ENCODE measurements at regions not wholly inside any gene's neighbourhood (a gene's known extent, or its start where the extent isn't known, plus 50 kb on each side); places are given as distances from the start of the nearest gene placed in this dataset.
"Not testable (repeated sequence)": the region's sequence is repeated elsewhere in the genome, so short reads cannot be mapped to it uniquely, and the experiment has no call there.

GRCh38 chr7:34438436-34438835 lies 219.6 kb upstream of the NPSR1 start:
- Histone ChIP-seq H3K4me3 (no peak overlapping the region), H3K27me3 (no peaks in the 10 kb centered on the region), H3K36me3 (no peaks in the 10 kb centered on the region), H3K9me3 (no peaks in the 10 kb centered on the region), H3K27ac (no peak overlapping the region), H3K4me1 (no peaks in the 10 kb centered on the region)
- intact Hi-C loops (cut with DNase I), result no loop called here
- no peak for TF ChIP-seq CTCF (IDR thresholded peaks at IDR 0.05)
- no peak for DNase-seq (ENCODE audit: low spot score in 2 of 2)

GRCh38 chr7:34445653-34446052 lies 212.4 kb upstream of the NPSR1 start:
- DNase-seq (ENCODE audit: low spot score in 2 of 2), result no peak
- Histone ChIP-seq H3K4me1 (no peaks in the 10 kb centered on the region), H3K27me3 (no peaks in the 10 kb centered on the region), H3K4me3 (no peak overlapping the region), H3K9me3 (no peaks in the 10 kb centered on the region), H3K27ac (no peak overlapping the region), H3K36me3 (no peaks in the 10 kb centered on the region)
- TF ChIP-seq CTCF (IDR thresholded peaks at IDR 0.05), result no peak
- intact Hi-C loops (cut with DNase I), result no loop called here

- H3K4me1 ChIP-seq; H3K27ac ChIP-seq; H3K9me3 ChIP-seq; DNase-seq (ENCODE audit: low spot score in 2 of 2); H3K27me3 ChIP-seq; H3K4me3 ChIP-seq; intact Hi-C loops (cut with DNase I); H3K36me3 ChIP-seq: not testable (repeated sequence)
Observed at GRCh38 chr7:34448531-34448930, 209.5 kb upstream of the NPSR1 start.

GRCh38 chr7:34449765-34450164 lies 208.3 kb upstream of the NPSR1 start:
- DNase-seq (ENCODE audit: low spot score in 2 of 2), result no peak
- H3K27me3 ChIP-seq, result no peaks in the 10 kb centered on the region
- no peaks in the 10 kb centered on the region for H3K36me3 ChIP-seq
- H3K9me3 ChIP-seq, result no peaks in the 10 kb centered on the region
- H3K27ac ChIP-seq, result no peak overlapping the region
- intact Hi-C loops (cut with DNase I), result no loop called here
- no peak overlapping the region for H3K4me3 ChIP-seq
- H3K4me1 ChIP-seq, result no peaks in the 10 kb centered on the region
- TF ChIP-seq CTCF (IDR thresholded peaks at IDR 0.05), result no peak

- TF ChIP-seq CTCF (IDR thresholded peaks at IDR 0.05), result no peak
- intact Hi-C loops (cut with DNase I), result no loop called here
- Histone ChIP-seq H3K4me1 (no peaks in the 10 kb centered on the region), H3K4me3 (no peak overlapping the region), H3K9me3 (no peaks in the 10 kb centered on the region), H3K27me3 (no peaks in the 10 kb centered on the region), H3K27ac (no peak overlapping the region), H3K36me3 (no peaks in the 10 kb centered on the region)
- no peak for DNase-seq (ENCODE audit: low spot score in 2 of 2)
Observed at GRCh38 chr7:34451183-34451582, 206.8 kb upstream of the NPSR1 start.

- no peaks in the 10 kb centered on the region for H3K4me1 ChIP-seq
- no peaks in the 10 kb centered on the region for H3K9me3 ChIP-seq
- intact Hi-C loops (cut with DNase I), result no loop called here
- H3K4me3 ChIP-seq, result no peak overlapping the region
- DNase-seq (ENCODE audit: low spot score in 2 of 2), result no peak
- TF ChIP-seq CTCF (IDR thresholded peaks at IDR 0.05), result no peak
- H3K27me3 ChIP-seq, result no peaks in the 10 kb centered on the region
- no peaks in the 10 kb centered on the region for H3K36me3 ChIP-seq
- H3K27ac ChIP-seq, result no peak overlapping the region
Observed at GRCh38 chr7:34451923-34452322, 206.1 kb upstream of the NPSR1 start.

Measured in ascending aorta (tissue), 2 donors.